Frontal cortex (tissue), 3 donors: ENCODE measurements at regions not wholly inside any gene's neighbourhood (a gene's known extent, or its start where the extent isn't known, plus 50 kb on each side); places are given as distances from the start of the nearest gene placed in this dataset.

Experiments
- DNase-seq, 2 donors: peaks; one replicate each; pipeline ENCODE4 v3.0.0; 2012; ENCODE audit warnings: low spot score in 2 of 2
- FAIRE-seq: peaks from 2 replicates; lab custom pipeline; 2012; peaks lifted over from hg19 to GRCh38; lab: Jason Lieb, UNC
- donor health status: control.
- donor health status: control.
- donor health status: control.

GRCh38 chr3:43865351-43865750, 174.6 kb downstream of the ABHD5 start:
- FAIRE-seq, result no peak
- DNase-seq, result no peak

GRCh38 chr3:43865887-43866528, 175.3 kb downstream of the ABHD5 start:
- FAIRE-seq (no peak), DNase-seq (no peak)

- DNase-seq, result no peak
- no peak for FAIRE-seq
Measured at GRCh38 chr3:43866529-43867353, 176.0 kb downstream of the ABHD5 start.

- no peak for DNase-seq
- no peak for FAIRE-seq
Measured at GRCh38 chr3:43867436-43868072, 176.8 kb downstream of the ABHD5 start.

- DNase-seq (no peak), FAIRE-seq (no peak)
Measured at GRCh38 chr3:43869491-43869890, 178.8 kb downstream of the ABHD5 start.

- FAIRE-seq, result no peak
- DNase-seq, result no peak
Measured at GRCh38 chr3:43870120-43870519, 179.4 kb downstream of the ABHD5 start.

GRCh38 chr3:43870844-43871626, 180.3 kb downstream of the ABHD5 start:
- FAIRE-seq (no peak), DNase-seq (no peak)

GRCh38 chr3:43871627-43872245, 181.0 kb downstream of the ABHD5 start:
- DNase-seq (no peak), FAIRE-seq (no peak)

- DNase-seq (no peak), FAIRE-seq (no peak)
Measured at GRCh38 chr3:43872301-43872700, 181.6 kb downstream of the ABHD5 start.

- DNase-seq (no peak), FAIRE-seq (no peak)
Measured at GRCh38 chr3:43872901-43873300, 182.2 kb downstream of the ABHD5 start.

- FAIRE-seq (no peak), DNase-seq (no peak)
Measured at GRCh38 chr3:43873723-43874122, 183.0 kb downstream of the ABHD5 start.

GRCh38 chr3:43874290-43874689, 183.6 kb downstream of the ABHD5 start:
- FAIRE-seq (no peak), DNase-seq (no peak)

GRCh38 chr3:43874731-43875130, 184.0 kb downstream of the ABHD5 start:
- FAIRE-seq (no peak), DNase-seq (no peak)

- DNase-seq (no peak), FAIRE-seq (no peak)
Measured at GRCh38 chr3:43876648-43877047, 185.9 kb downstream of the ABHD5 start.

- DNase-seq (no peak), FAIRE-seq (no peak)
Measured at GRCh38 chr3:43879166-43879565, 188.4 kb downstream of the ABHD5 start.

- DNase-seq, result no peak
- FAIRE-seq, result no peak
Measured at GRCh38 chr3:43882976-43883680, 192.4 kb downstream of the ABHD5 start.

GRCh38 chr3:43883729-43884396, 193.1 kb downstream of the ABHD5 start:
- FAIRE-seq, result no peak
- DNase-seq, result no peak

GRCh38 chr3:43884581-43884980, 193.8 kb downstream of the ABHD5 start:
- DNase-seq (no peak), FAIRE-seq (no peak)
